ENCODE measurements at regions not wholly inside any gene's neighbourhood (a gene's known extent, or its start where the extent isn't known, plus 50 kb on each side); places are given as distances from the start of the nearest gene placed in this dataset.

- H3K9ac ChIP-seq (ENCODE audit: low read length), result no peak overlapping the region
- H3K36me3 ChIP-seq (ENCODE audit: control insufficient read depth, insufficient read depth, low read length), result no peaks in the 10 kb centered on the region
- no peaks in the 10 kb centered on the region for H3K27me3 ChIP-seq (ENCODE audit: control insufficient read depth, insufficient read depth, low read length)
- H3K9me3 ChIP-seq (ENCODE audit: control insufficient read depth, insufficient read depth, low read depth, low read length), result no peaks in the 10 kb centered on the region
- no peak overlapping the region for H3K4me3 ChIP-seq (ENCODE audit: low read depth, low read length)
- no peak overlapping the region for H3K27ac ChIP-seq (ENCODE audit: low read depth, low read length)
- H3K4me1 ChIP-seq (ENCODE audit: control insufficient read depth, insufficient read depth, low read length), result no peaks in the 10 kb centered on the region
Measured at GRCh38 chr3:162218479-162218878, 721.9 kb downstream of the OTOL1 start.

- no peaks in the 10 kb centered on the region for H3K27me3 ChIP-seq (ENCODE audit: control insufficient read depth, insufficient read depth, low read length)
- H3K27ac ChIP-seq (ENCODE audit: low read depth, low read length), result no peak overlapping the region
- H3K9ac ChIP-seq (ENCODE audit: low read length), result no peak overlapping the region
- no peak overlapping the region for H3K4me3 ChIP-seq (ENCODE audit: low read depth, low read length)
- no peaks in the 10 kb centered on the region for H3K9me3 ChIP-seq (ENCODE audit: control insufficient read depth, insufficient read depth, low read depth, low read length)
- H3K4me1 ChIP-seq (ENCODE audit: control insufficient read depth, insufficient read depth, low read length), result no peaks in the 10 kb centered on the region
- no peaks in the 10 kb centered on the region for H3K36me3 ChIP-seq (ENCODE audit: control insufficient read depth, insufficient read depth, low read length)
Measured at GRCh38 chr3:162224746-162225145, 728.1 kb downstream of the OTOL1 start.

- H3K9ac ChIP-seq (ENCODE audit: low read length), result no peak overlapping the region
- H3K36me3 ChIP-seq (ENCODE audit: control insufficient read depth, insufficient read depth, low read length), result no peaks in the 10 kb centered on the region
- no peaks in the 10 kb centered on the region; the same call in 1 of the 2 replicates for H3K4me1 ChIP-seq (ENCODE audit: control insufficient read depth, insufficient read depth, low read length)
- no peaks in the 10 kb centered on the region for H3K9me3 ChIP-seq (ENCODE audit: control insufficient read depth, insufficient read depth, low read depth, low read length)
- H3K27me3 ChIP-seq (ENCODE audit: control insufficient read depth, insufficient read depth, low read length), result no peaks in the 10 kb centered on the region
- H3K4me3 ChIP-seq (ENCODE audit: low read depth, low read length), result no peak overlapping the region
- H3K27ac ChIP-seq (ENCODE audit: low read depth, low read length), result no peak overlapping the region
Measured at GRCh38 chr3:162236949-162237348, 740.3 kb downstream of the OTOL1 start.

GRCh38 chr3:162250782-162251181 lies 754.2 kb downstream of the OTOL1 start:
- Histone ChIP-seq H3K27ac (ENCODE audit: low read depth, low read length) (no peak overlapping the region), H3K9ac (ENCODE audit: low read length) (no peak overlapping the region), H3K36me3 (ENCODE audit: control insufficient read depth, insufficient read depth, low read length) (no peaks in the 10 kb centered on the region), H3K27me3 (ENCODE audit: control insufficient read depth, insufficient read depth, low read length) (no peaks in the 10 kb centered on the region), H3K9me3 (ENCODE audit: control insufficient read depth, insufficient read depth, low read depth, low read length) (no peaks in the 10 kb centered on the region), H3K4me1 (ENCODE audit: control insufficient read depth, insufficient read depth, low read length) (no peaks in the 10 kb centered on the region), H3K4me3 (ENCODE audit: low read depth, low read length) (no peak overlapping the region)

- Histone ChIP-seq H3K27ac (ENCODE audit: low read depth, low read length) (no peak overlapping the region), H3K9me3 (ENCODE audit: control insufficient read depth, insufficient read depth, low read depth, low read length) (no peaks in the 10 kb centered on the region), H3K27me3 (ENCODE audit: control insufficient read depth, insufficient read depth, low read length) (no peaks in the 10 kb centered on the region), H3K9ac (ENCODE audit: low read length) (no peak overlapping the region), H3K4me3 (ENCODE audit: low read depth, low read length) (no peak overlapping the region), H3K36me3 (ENCODE audit: control insufficient read depth, insufficient read depth, low read length) (no peaks in the 10 kb centered on the region), H3K4me1 (ENCODE audit: control insufficient read depth, insufficient read depth, low read length) (no peaks in the 10 kb centered on the region)
Measured at GRCh38 chr3:162262129-162262528, 765.5 kb downstream of the OTOL1 start.

- Histone ChIP-seq H3K4me3 (ENCODE audit: low read depth, low read length) (no peak overlapping the region), H3K27ac (ENCODE audit: low read depth, low read length) (no peak overlapping the region), H3K27me3 (ENCODE audit: control insufficient read depth, insufficient read depth, low read length) (no peaks in the 10 kb centered on the region), H3K9me3 (ENCODE audit: control insufficient read depth, insufficient read depth, low read depth, low read length) (no peaks in the 10 kb centered on the region), H3K4me1 (ENCODE audit: control insufficient read depth, insufficient read depth, low read length) (no peaks in the 10 kb centered on the region), H3K9ac (ENCODE audit: low read length) (no peak overlapping the region), H3K36me3 (ENCODE audit: control insufficient read depth, insufficient read depth, low read length) (no peaks in the 10 kb centered on the region)
Measured at GRCh38 chr3:162263596-162263995, 767.0 kb downstream of the OTOL1 start.

GRCh38 chr3:162269636-162270458 lies 773.2 kb downstream of the OTOL1 start:
- Histone ChIP-seq H3K36me3 (ENCODE audit: control insufficient read depth, insufficient read depth, low read length) (no peaks in the 10 kb centered on the region), H3K27me3 (ENCODE audit: control insufficient read depth, insufficient read depth, low read length) (no peaks in the 10 kb centered on the region), H3K27ac (ENCODE audit: low read depth, low read length) (no peak overlapping the region), H3K9ac (ENCODE audit: low read length) (no peak overlapping the region), H3K9me3 (ENCODE audit: control insufficient read depth, insufficient read depth, low read depth, low read length) (no peaks in the 10 kb centered on the region), H3K4me1 (ENCODE audit: control insufficient read depth, insufficient read depth, low read length) (no peaks in the 10 kb centered on the region), H3K4me3 (ENCODE audit: low read depth, low read length) (no peak overlapping the region)

- Histone ChIP-seq H3K9me3 (ENCODE audit: control insufficient read depth, insufficient read depth, low read depth, low read length) (no peaks in the 10 kb centered on the region), H3K9ac (ENCODE audit: low read length) (no peak overlapping the region), H3K27ac (ENCODE audit: low read depth, low read length) (no peak overlapping the region), H3K4me3 (ENCODE audit: low read depth, low read length) (no peak overlapping the region), H3K36me3 (ENCODE audit: control insufficient read depth, insufficient read depth, low read length) (no peaks in the 10 kb centered on the region), H3K27me3 (ENCODE audit: control insufficient read depth, insufficient read depth, low read length) (no peaks in the 10 kb centered on the region), H3K4me1 (ENCODE audit: control insufficient read depth, insufficient read depth, low read length) (no peaks in the 10 kb centered on the region)
Measured at GRCh38 chr3:162274070-162274469, 777.5 kb downstream of the OTOL1 start.

- Histone ChIP-seq H3K4me1 (ENCODE audit: control insufficient read depth, insufficient read depth, low read length) (no peaks in the 10 kb centered on the region), H3K9me3 (ENCODE audit: control insufficient read depth, insufficient read depth, low read depth, low read length) (peaks cover 6% of the 10 kb centered on the region; the same call in 1 of the 2 replicates), H3K4me3 (ENCODE audit: low read depth, low read length) (no peak overlapping the region), H3K36me3 (ENCODE audit: control insufficient read depth, insufficient read depth, low read length) (no peaks in the 10 kb centered on the region), H3K27me3 (ENCODE audit: control insufficient read depth, insufficient read depth, low read length) (no peaks in the 10 kb centered on the region), H3K9ac (ENCODE audit: low read length) (no peak overlapping the region), H3K27ac (ENCODE audit: low read depth, low read length) (no peak overlapping the region)
Measured at GRCh38 chr3:162278834-162279233, 782.2 kb downstream of the OTOL1 start.

GRCh38 chr3:162285259-162285658 lies 788.7 kb downstream of the OTOL1 start:
- H3K27ac ChIP-seq (ENCODE audit: low read depth, low read length), result no peak overlapping the region
- H3K9me3 ChIP-seq (ENCODE audit: control insufficient read depth, insufficient read depth, low read depth, low read length), result peaks cover 6% of the 10 kb centered on the region; the same call in 1 of the 2 replicates
- H3K36me3 ChIP-seq (ENCODE audit: control insufficient read depth, insufficient read depth, low read length), result no peaks in the 10 kb centered on the region
- H3K9ac ChIP-seq (ENCODE audit: low read length), result no peak overlapping the region
- no peak overlapping the region for H3K4me3 ChIP-seq (ENCODE audit: low read depth, low read length)
- no peaks in the 10 kb centered on the region for H3K4me1 ChIP-seq (ENCODE audit: control insufficient read depth, insufficient read depth, low read length)
- no peaks in the 10 kb centered on the region for H3K27me3 ChIP-seq (ENCODE audit: control insufficient read depth, insufficient read depth, low read length)

GRCh38 chr3:162287600-162287999 lies 791.0 kb downstream of the OTOL1 start:
- H3K36me3 ChIP-seq (ENCODE audit: control insufficient read depth, insufficient read depth, low read length), result no peaks in the 10 kb centered on the region
- no peaks in the 10 kb centered on the region for H3K4me1 ChIP-seq (ENCODE audit: control insufficient read depth, insufficient read depth, low read length)
- no peak overlapping the region for H3K4me3 ChIP-seq (ENCODE audit: low read depth, low read length)
- no peak overlapping the region for H3K9ac ChIP-seq (ENCODE audit: low read length)
- H3K27me3 ChIP-seq (ENCODE audit: control insufficient read depth, insufficient read depth, low read length), result no peaks in the 10 kb centered on the region
- no peak overlapping the region for H3K27ac ChIP-seq (ENCODE audit: low read depth, low read length)
- H3K9me3 ChIP-seq (ENCODE audit: control insufficient read depth, insufficient read depth, low read depth, low read length), result no peaks in the 10 kb centered on the region
